ENCODE measurements at regions not wholly inside any gene's neighbourhood (a gene's known extent, or its start where the extent isn't known, plus 50 kb on each side); places are given as distances from the start of the nearest gene placed in this dataset.

DNA sequence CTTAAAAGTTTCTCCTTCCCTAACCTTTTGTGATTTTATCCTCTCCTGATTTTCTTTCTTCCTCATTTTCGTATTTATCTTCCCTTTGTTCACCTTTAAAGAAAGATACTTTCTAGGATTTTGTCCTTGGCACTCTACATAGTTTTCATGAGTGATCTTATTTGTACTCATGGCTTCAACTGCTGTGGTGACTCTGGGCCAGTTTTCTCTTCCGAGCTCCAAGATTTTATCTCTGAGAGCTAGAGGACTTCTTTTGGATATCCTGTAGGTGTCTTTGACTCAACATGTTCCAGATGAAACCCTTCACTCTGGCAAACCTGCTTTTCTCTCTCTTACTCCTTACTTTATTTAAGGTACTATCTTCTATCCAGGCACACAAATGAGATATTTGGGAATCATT lies 53.7 kb upstream of the MACF1 start:
- Histone ChIP-seq H3K9me3 (ENCODE audit: control insufficient read depth, insufficient read depth, low read depth, low read length) (no peaks in the 10 kb centered on the region), H3K4me3 (ENCODE audit: low read depth, low read length) (no peak overlapping the region), H3K4me1 (ENCODE audit: control insufficient read depth, insufficient read depth, low read length) (0 out of 2 replicates have a peak, but pooled peaks cover 3% of the 10 kb centered on the region), H3K27ac (ENCODE audit: extremely low read depth, low read depth, low read length) (no peak overlapping the region), H3K36me3 (ENCODE audit: control insufficient read depth in 2 of 2, insufficient read depth in 1 of 2, low read length in 2 of 2) (no peaks in the 10 kb centered on the region)
- ChIA-PET CTCF (interaction anchor here (0.8 to 1.6 kb wide), 2 partner anchors 54 to 108 kb away, joined by 3 to 6 read pairs; partner anchors contain the start of gene MACF1), POLR2A (no interaction called here)
- TF ChIP-seq PRDM1 (tag by site-specific recombination; IDR thresholded peaks at IDR 0.05) = 0 out of 2 replicates have a peak, but pooled peaks have one; percentile 21
- TF ChIP-seq KLF7 (tag by site-specific recombination; IDR thresholded peaks at IDR 0.05; ENCODE audit: borderline replicate concordance) = no peak

DNA sequence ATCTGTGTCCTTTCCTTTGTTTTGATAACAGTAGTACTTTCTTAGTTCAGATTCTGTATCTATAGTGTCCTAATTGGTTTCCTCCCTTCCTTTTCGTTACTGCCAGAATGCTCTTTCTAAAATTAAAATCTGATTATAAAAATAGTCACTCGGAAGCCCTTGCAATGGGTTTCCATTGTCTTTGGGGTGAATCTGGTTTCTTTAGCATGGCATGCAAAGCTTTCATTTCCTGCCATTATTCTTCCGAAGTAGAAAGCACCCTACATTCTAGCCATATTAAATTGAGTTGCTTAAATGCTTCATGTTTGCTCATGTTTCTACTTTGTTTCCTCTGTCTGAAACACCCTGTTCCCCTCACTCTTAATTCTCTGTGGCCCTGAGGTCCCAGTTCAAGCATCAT lies 53.2 kb upstream of the MACF1 start:
- Histone ChIP-seq H3K36me3 (ENCODE audit: control insufficient read depth in 2 of 2, insufficient read depth in 1 of 2, low read length in 2 of 2) (no peaks in the 10 kb centered on the region), H3K4me3 (ENCODE audit: low read depth, low read length) (no peak overlapping the region), H3K4me1 (ENCODE audit: control insufficient read depth, insufficient read depth, low read length) (0 out of 2 replicates have a peak, but pooled peaks cover 3% of the 10 kb centered on the region), H3K9me3 (ENCODE audit: control insufficient read depth, insufficient read depth, low read depth, low read length) (no peaks in the 10 kb centered on the region), H3K27ac (ENCODE audit: extremely low read depth, low read depth, low read length) (no peak overlapping the region)
- TF ChIP-seq ZFHX2 (tag by site-specific recombination; conservative IDR thresholded peaks at IDR 0.05) (no peak), WT1 (tag by site-specific recombination; IDR thresholded peaks at IDR 0.05) (peak; percentile 33; the same call in 1 of the 2 replicates), ZNF624 (tag by site-specific recombination; IDR thresholded peaks at IDR 0.05) (no peak), PRDM1 (tag by site-specific recombination; IDR thresholded peaks at IDR 0.05) (peak; percentile 24; the same call in 1 of the 2 replicates)
- POLR2A ChIA-PET = no interaction called here
- CTCF ChIA-PET = interaction anchor here (1.6 kb wide), 1 partner anchor 54 kb away, joined by 6 read pairs; the partner anchor contains the start of gene MACF1

DNA sequence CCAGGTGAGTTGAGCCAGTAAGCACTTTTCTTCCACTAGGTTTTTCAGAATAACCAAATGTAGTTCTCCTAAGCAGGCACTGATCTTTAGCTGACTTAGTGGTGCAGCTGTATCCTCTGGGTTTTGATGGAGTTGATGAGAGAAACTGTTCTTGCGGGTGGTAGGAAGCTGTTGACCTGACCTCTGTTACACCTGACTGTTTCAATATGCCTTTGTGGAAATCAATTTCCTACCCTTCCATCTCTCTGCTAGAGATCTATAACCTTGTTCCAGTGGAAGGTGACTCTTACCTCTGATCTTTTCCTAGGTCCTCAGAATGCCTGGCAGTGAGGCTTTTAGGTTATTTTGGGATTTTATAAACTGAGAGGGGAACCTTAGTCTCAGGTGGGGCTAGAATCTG lies 51.6 kb upstream of the MACF1 start:
- CTCF ChIA-PET = interaction anchor here (1.3 to 1.8 kb wide), 3 partner anchors 39 to 106 kb away, joined by 3 to 13 read pairs (median 4); no protein-coding TSS in a partner anchor
- POLR2A ChIA-PET = no interaction called here
- Histone ChIP-seq H3K9me3 (ENCODE audit: control insufficient read depth, insufficient read depth, low read depth, low read length) (no peaks in the 10 kb centered on the region), H3K4me1 (ENCODE audit: control insufficient read depth, insufficient read depth, low read length) (peaks cover 5% of the 10 kb centered on the region), H3K4me3 (ENCODE audit: low read depth, low read length) (no peak overlapping the region), H3K36me3 (ENCODE audit: control insufficient read depth in 2 of 2, insufficient read depth in 1 of 2, low read length in 2 of 2) (no peaks in the 10 kb centered on the region), H3K27ac (ENCODE audit: extremely low read depth, low read depth, low read length) (no peak overlapping the region)
- TF ChIP-seq ZIC2 (tag by site-specific recombination; IDR thresholded peaks at IDR 0.05) (no peak), ZFP3 (tag by site-specific recombination; IDR thresholded peaks at IDR 0.05; ENCODE audit: low read depth) (no peak), ZNF701 (tag by site-specific recombination; IDR thresholded peaks at IDR 0.05) (no peak), ZNF19 (tag by site-specific recombination; IDR thresholded peaks at IDR 0.05; ENCODE audit: low read depth) (no peak), ZNF211 (tag by site-specific recombination; IDR thresholded peaks at IDR 0.05; ENCODE audit: low read depth) (no peak)
- TF ChIP-seq, protein P1, sequence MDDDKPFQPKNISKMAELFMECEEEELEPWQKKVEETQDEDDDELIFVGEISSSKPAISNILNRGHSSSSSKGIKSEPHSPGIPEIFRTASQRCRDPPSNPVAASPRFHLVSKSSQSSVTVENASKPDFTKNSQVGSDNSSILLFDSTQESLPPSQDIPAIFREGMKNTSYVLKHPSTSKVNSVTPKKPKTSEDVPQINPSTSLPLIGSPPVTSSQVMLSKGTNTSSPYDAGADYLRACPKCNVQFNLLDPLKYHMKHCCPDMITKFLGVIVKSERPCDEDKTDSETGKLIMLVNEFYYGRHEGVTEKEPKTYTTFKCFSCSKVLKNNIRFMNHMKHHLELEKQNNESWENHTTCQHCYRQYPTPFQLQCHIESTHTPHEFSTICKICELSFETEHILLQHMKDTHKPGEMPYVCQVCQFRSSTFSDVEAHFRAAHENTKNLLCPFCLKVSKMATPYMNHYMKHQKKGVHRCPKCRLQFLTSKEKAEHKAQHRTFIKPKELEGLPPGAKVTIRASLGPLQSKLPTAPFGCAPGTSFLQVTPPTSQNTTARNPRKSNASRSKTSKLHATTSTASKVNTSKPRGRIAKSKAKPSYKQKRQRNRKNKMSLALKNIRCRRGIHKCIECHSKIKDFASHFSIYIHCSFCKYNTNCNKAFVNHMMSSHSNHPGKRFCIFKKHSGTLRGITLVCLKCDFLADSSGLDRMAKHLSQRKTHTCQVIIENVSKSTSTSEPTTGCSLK (tag by site-specific recombination; IDR thresholded peaks at IDR 0.05) = no peak
- TF ChIP-seq, protein P2, sequence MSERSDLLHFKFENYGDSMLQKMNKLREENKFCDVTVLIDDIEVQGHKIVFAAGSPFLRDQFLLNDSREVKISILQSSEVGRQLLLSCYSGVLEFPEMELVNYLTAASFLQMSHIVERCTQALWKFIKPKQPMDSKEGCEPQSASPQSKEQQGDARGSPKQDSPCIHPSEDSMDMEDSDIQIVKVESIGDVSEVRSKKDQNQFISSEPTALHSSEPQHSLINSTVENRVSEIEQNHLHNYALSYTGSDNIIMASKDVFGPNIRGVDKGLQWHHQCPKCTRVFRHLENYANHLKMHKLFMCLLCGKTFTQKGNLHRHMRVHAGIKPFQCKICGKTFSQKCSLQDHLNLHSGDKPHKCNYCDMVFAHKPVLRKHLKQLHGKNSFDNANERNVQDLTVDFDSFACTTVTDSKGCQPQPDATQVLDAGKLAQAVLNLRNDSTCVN (tag by site-specific recombination; optimal IDR thresholded peaks at IDR 0.05) = no peak
- TF ChIP-seq, protein P3, sequence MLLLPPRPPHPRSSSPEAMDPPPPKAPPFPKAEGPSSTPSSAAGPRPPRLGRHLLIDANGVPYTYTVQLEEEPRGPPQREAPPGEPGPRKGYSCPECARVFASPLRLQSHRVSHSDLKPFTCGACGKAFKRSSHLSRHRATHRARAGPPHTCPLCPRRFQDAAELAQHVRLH (tag by site-specific recombination; IDR thresholded peaks at IDR 0.05) = no peak

- ChIA-PET POLR2A (no interaction called here), CTCF (interaction anchor here (0.6 to 1.8 kb wide), 3 partner anchors 18 to 105 kb away, joined by 3 to 13 read pairs (median 4); no protein-coding TSS in a partner anchor)
- H3K36me3 ChIP-seq (ENCODE audit: control insufficient read depth in 2 of 2, insufficient read depth in 1 of 2, low read length in 2 of 2) = no peaks in the 10 kb centered on the region
- TF ChIP-seq HOXA7 (CRISPR knock-in tag; IDR thresholded peaks at IDR 0.05; ENCODE audit: borderline replicate concordance) = no peak
- no peak for TF ChIP-seq ZNF24 (tag by site-specific recombination; IDR thresholded peaks at IDR 0.05)
- no peak for TF ChIP-seq ZNF600 (tag by site-specific recombination; IDR thresholded peaks at IDR 0.05)
- TF ChIP-seq ZFP3 (tag by site-specific recombination; IDR thresholded peaks at IDR 0.05; ENCODE audit: low read depth) = no peak
- no peak for TF ChIP-seq ZNF16 (tag by site-specific recombination; IDR thresholded peaks at IDR 0.05; ENCODE audit: low read depth)
- TF ChIP-seq, protein P4, sequence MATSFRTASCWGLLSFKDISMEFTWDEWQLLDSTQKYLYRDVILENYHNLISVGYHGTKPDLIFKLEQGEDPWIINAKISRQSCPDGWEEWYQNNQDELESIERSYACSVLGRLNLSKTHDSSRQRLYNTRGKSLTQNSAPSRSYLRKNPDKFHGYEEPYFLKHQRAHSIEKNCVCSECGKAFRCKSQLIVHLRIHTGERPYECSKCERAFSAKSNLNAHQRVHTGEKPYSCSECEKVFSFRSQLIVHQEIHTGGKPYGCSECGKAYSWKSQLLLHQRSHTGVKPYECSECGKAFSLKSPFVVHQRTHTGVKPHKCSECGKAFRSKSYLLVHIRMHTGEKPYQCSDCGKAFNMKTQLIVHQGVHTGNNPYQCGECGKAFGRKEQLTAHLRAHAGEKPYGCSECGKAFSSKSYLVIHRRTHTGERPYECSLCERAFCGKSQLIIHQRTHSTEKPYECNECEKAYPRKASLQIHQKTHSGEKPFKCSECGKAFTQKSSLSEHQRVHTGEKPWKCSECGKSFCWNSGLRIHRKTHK (tag by site-specific recombination; IDR thresholded peaks at IDR 0.05) = no peak
- no peak for TF ChIP-seq ZNF791 (tag by site-specific recombination; IDR thresholded peaks at IDR 0.05)
- no peak for TF ChIP-seq ZNF354C (tag by site-specific recombination; IDR thresholded peaks at IDR 0.05; ENCODE audit: borderline replicate concordance, low read depth)
- no peak for TF ChIP-seq ZNF549 (tag by site-specific recombination; IDR thresholded peaks at IDR 0.05)
- no peak for TF ChIP-seq ZNF670 (tag by site-specific recombination; IDR thresholded peaks at IDR 0.05; ENCODE audit: low read depth)
- peaks cover 7% of the 10 kb centered on the region for H3K4me1 ChIP-seq (ENCODE audit: control insufficient read depth, insufficient read depth, low read length)
- no peaks in the 10 kb centered on the region for H3K9me3 ChIP-seq (ENCODE audit: control insufficient read depth, insufficient read depth, low read depth, low read length)
- H3K4me3 ChIP-seq (ENCODE audit: low read depth, low read length) = no peak overlapping the region
- no peak overlapping the region for H3K27ac ChIP-seq (ENCODE audit: extremely low read depth, low read depth, low read length)
These were observed 50.8 kb upstream of the MACF1 start for GRCh38 chr1:39153684-39154083.
